ENCODE measurements at regions not wholly inside any gene's neighbourhood (a gene's known extent, or its start where the extent isn't known, plus 50 kb on each side); places are given as distances from the start of the nearest gene placed in this dataset.

GRCh38 chr10:4483811-4484210 lies 342.2 kb upstream of the AKR1E2 start:
- H3K9me3 ChIP-seq (ENCODE audit: control insufficient read depth, insufficient read depth, low read depth, low read length), result no peaks in the 10 kb centered on the region
- ChIA-PET POLR2A (no interaction called here), CTCF (no interaction called here)

DNA sequence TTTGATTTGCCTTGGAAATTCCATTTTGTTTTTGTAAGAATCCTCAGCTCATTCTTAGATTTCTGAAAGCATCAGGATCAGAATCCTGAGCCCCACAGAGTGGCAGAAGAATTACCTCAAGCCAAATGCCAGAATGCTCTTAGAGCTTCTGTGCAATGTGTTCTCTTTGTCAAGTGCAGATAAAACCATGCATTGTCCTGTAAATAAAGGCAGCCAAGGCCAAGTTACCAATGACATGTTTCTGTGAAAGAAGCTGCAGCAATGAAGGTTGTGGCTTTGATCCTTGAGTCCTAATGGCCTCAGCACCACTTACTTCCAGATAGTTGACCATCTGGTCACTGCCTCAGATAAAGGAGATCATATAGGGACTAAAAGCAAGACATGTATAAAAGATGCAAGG lies 343.3 kb upstream of the AKR1E2 start:
- CTCF ChIA-PET, result no interaction called here
- H3K4me1 ChIP-seq (ENCODE audit: control insufficient read depth, insufficient read depth, low read length), result no peaks in the 10 kb centered on the region
- POLR2A ChIA-PET, result no interaction called here
- H3K9me3 ChIP-seq (ENCODE audit: control insufficient read depth, insufficient read depth, low read depth, low read length), result no peaks in the 10 kb centered on the region
- no peak overlapping the region for H3K4me3 ChIP-seq (ENCODE audit: low read depth, low read length)
- no peaks in the 10 kb centered on the region for H3K36me3 ChIP-seq (ENCODE audit: control insufficient read depth in 2 of 2, insufficient read depth in 1 of 2, low read length in 2 of 2)
- H3K27ac ChIP-seq (ENCODE audit: extremely low read depth, low read depth, low read length), result no peak overlapping the region
- no peak for TF ChIP-seq ZNF623 (tag by site-specific recombination; IDR thresholded peaks at IDR 0.05)
- no peak for TF ChIP-seq ZBTB21 (tag by site-specific recombination; IDR thresholded peaks at IDR 0.05)
- TF ChIP-seq ZNF830 (tag by site-specific recombination; IDR thresholded peaks at IDR 0.05; ENCODE audit: low read depth), result no peak
- no peak for TF ChIP-seq ZNF560 (tag by site-specific recombination; IDR thresholded peaks at IDR 0.05; ENCODE audit: borderline replicate concordance)
- TF ChIP-seq, protein P1, sequence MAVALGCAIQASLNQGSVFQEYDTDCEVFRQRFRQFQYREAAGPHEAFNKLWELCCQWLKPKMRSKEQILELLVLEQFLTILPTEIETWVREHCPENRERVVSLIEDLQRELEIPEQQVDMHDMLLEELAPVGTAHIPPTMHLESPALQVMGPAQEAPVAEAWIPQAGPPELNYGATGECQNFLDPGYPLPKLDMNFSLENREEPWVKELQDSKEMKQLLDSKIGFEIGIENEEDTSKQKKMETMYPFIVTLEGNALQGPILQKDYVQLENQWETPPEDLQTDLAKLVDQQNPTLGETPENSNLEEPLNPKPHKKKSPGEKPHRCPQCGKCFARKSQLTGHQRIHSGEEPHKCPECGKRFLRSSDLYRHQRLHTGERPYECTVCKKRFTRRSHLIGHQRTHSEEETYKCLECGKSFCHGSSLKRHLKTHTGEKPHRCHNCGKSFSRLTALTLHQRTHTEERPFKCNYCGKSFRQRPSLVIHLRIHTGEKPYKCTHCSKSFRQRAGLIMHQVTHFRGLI (tag by site-specific recombination; IDR thresholded peaks at IDR 0.05), result no peak
- TF ChIP-seq HOXC10 (CRISPR knock-in tag; IDR thresholded peaks at IDR 0.05), result no peak
- no peak for TF ChIP-seq ZNF19 (tag by site-specific recombination; IDR thresholded peaks at IDR 0.05; ENCODE audit: low read depth)
- no peak for TF ChIP-seq SCRT1 (tag by site-specific recombination; IDR thresholded peaks at IDR 0.05; ENCODE audit: borderline replicate concordance)
- TF ChIP-seq ZNF324 (tag by site-specific recombination; IDR thresholded peaks at IDR 0.05), result no peak
- no peak for TF ChIP-seq ZNF596 (tag by site-specific recombination; IDR thresholded peaks at IDR 0.05)
- TF ChIP-seq ATF2 (tag by site-specific recombination; IDR thresholded peaks at IDR 0.05; ENCODE audit: low read depth), result no peak
- TF ChIP-seq FEZF1 (tag by site-specific recombination; IDR thresholded peaks at IDR 0.05), result no peak
- TF ChIP-seq KLF7 (tag by site-specific recombination; IDR thresholded peaks at IDR 0.05; ENCODE audit: borderline replicate concordance), result no peak
- TF ChIP-seq ZNF404 (tag by site-specific recombination; IDR thresholded peaks at IDR 0.05), result no peak
- no peak for TF ChIP-seq ZNF223 (tag by site-specific recombination; IDR thresholded peaks at IDR 0.05)

More at GRCh38 chr10:4483811-4484210, 342.2 kb upstream of the AKR1E2 start:
- no peak overlapping the region for H3K4me3 ChIP-seq (ENCODE audit: low read depth, low read length)
- no peaks in the 10 kb centered on the region for H3K36me3 ChIP-seq (ENCODE audit: control insufficient read depth in 2 of 2, insufficient read depth in 1 of 2, low read length in 2 of 2)
- no peaks in the 10 kb centered on the region for H3K4me1 ChIP-seq (ENCODE audit: control insufficient read depth, insufficient read depth, low read length)
- no peak overlapping the region for H3K27ac ChIP-seq (ENCODE audit: extremely low read depth, low read depth, low read length)
- TF ChIP-seq ZNF114 (tag by site-specific recombination; IDR thresholded peaks at IDR 0.05) (no peak), RBAK (tag by site-specific recombination; IDR thresholded peaks at IDR 0.05) (no peak), SCRT2 (tag by site-specific recombination; IDR thresholded peaks at IDR 0.05) (no peak), KLF9 (tag by site-specific recombination; IDR thresholded peaks at IDR 0.05; ENCODE audit: low read depth) (no peak), ZNF677 (tag by site-specific recombination; IDR thresholded peaks at IDR 0.05) (no peak), ZFP41 (tag by site-specific recombination; IDR thresholded peaks at IDR 0.05; ENCODE audit: borderline replicate concordance) (no peak), ZFP3 (tag by site-specific recombination; IDR thresholded peaks at IDR 0.05; ENCODE audit: low read depth) (no peak), REPIN1 (tag by site-specific recombination; IDR thresholded peaks at IDR 0.05; ENCODE audit: low read depth) (no peak), ZNF548 (tag by site-specific recombination; IDR thresholded peaks at IDR 0.05) (no peak), MYNN (tag by site-specific recombination; IDR thresholded peaks at IDR 0.05; ENCODE audit: borderline replicate concordance) (no peak), BCL6B (tag by site-specific recombination; IDR thresholded peaks at IDR 0.05) (no peak), SCRT1 (tag by site-specific recombination; IDR thresholded peaks at IDR 0.05; ENCODE audit: borderline replicate concordance) (no peak), KLF16 (tag by site-specific recombination; IDR thresholded peaks at IDR 0.05) (no peak), ZNF146 (tag by site-specific recombination; IDR thresholded peaks at IDR 0.05) (no peak), ZNF433 (tag by site-specific recombination; IDR thresholded peaks at IDR 0.05; ENCODE audit: low read depth) (no peak)
- TF ChIP-seq, protein P2, sequence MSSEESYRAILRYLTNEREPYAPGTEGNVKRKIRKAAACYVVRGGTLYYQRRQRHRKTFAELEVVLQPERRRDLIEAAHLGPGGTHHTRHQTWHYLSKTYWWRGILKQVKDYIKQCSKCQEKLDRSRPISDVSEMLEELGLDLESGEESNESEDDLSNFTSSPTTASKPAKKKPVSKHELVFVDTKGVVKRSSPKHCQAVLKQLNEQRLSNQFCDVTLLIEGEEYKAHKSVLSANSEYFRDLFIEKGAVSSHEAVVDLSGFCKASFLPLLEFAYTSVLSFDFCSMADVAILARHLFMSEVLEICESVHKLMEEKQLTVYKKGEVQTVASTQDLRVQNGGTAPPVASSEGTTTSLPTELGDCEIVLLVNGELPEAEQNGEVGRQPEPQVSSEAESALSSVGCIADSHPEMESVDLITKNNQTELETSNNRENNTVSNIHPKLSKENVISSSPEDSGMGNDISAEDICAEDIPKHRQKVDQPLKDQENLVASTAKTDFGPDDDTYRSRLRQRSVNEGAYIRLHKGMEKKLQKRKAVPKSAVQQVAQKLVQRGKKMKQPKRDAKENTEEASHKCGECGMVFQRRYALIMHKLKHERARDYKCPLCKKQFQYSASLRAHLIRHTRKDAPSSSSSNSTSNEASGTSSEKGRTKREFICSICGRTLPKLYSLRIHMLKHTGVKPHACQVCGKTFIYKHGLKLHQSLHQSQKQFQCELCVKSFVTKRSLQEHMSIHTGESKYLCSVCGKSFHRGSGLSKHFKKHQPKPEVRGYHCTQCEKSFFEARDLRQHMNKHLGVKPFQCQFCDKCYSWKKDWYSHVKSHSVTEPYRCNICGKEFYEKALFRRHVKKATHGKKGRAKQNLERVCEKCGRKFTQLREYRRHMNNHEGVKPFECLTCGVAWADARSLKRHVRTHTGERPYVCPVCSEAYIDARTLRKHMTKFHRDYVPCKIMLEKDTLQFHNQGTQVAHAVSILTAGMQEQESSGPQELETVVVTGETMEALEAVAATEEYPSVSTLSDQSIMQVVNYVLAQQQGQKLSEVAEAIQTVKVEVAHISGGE (tag by site-specific recombination; conservative IDR thresholded peaks at IDR 0.05; ENCODE audit: low read depth), result no peak
